ENCODE measurements at regions not wholly inside any gene's neighbourhood (a gene's known extent, or its start where the extent isn't known, plus 50 kb on each side); places are given as distances from the start of the nearest gene placed in this dataset.

- in situ Hi-C loops (cut with HindIII; ENCODE audit: low pct_unique_long_range_greater_than_20kb, low sequenced_read_pairs) = no loop called here
- no peak for TF ChIP-seq JUND (IDR thresholded peaks at IDR 0.05; ENCODE audit: low read depth)
- no peak for DNase-seq (ENCODE audit: low read depth in 1 of 2, low spot score in 1 of 2)
Observed at GRCh38 chr13:59250336-59251189, 913.2 kb downstream of the DIAPH3 start.

- DNase-seq (ENCODE audit: low read depth in 1 of 2, low spot score in 1 of 2) = no peak
- TF ChIP-seq JUND (IDR thresholded peaks at IDR 0.05; ENCODE audit: low read depth) = no peak
- in situ Hi-C loops (cut with HindIII; ENCODE audit: low pct_unique_long_range_greater_than_20kb, low sequenced_read_pairs) = no loop called here
Observed at GRCh38 chr13:59259165-59260000, 904.3 kb downstream of the DIAPH3 start.

- in situ Hi-C loops (cut with HindIII; ENCODE audit: low pct_unique_long_range_greater_than_20kb, low sequenced_read_pairs) = no loop called here
- DNase-seq (ENCODE audit: low read depth in 1 of 2, low spot score in 1 of 2) = peak in 1 of 2 experiments; percentile 44
- TF ChIP-seq JUND (IDR thresholded peaks at IDR 0.05; ENCODE audit: low read depth) = no peak
Observed at GRCh38 chr13:59261928-59262488, 901.7 kb downstream of the DIAPH3 start.

DNA sequence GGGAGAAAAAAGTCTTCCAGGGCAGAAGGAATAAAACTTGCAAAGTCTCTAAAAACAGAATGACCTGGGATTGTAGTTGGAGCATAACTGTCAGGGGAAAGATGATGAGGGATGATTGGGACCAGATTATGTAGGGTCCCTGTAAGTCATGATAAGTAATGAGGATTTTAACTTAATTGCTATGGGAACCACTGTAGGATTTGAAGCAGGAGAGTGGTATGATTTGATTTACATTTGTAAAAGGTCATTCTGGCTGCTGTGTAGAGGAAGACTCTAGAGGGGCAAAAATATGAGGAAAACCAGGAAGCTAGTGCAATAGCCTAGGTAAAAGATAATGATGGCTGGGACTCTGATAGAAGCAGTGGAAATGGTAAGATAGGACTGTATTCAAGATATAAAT is 900.2 kb downstream of the DIAPH3 start:
- TF ChIP-seq JUND (IDR thresholded peaks at IDR 0.05; ENCODE audit: low read depth) = no peak
- no peak for DNase-seq (ENCODE audit: low read depth in 1 of 2, low spot score in 1 of 2)
- in situ Hi-C loops (cut with HindIII; ENCODE audit: low pct_unique_long_range_greater_than_20kb, low sequenced_read_pairs) = no loop called here

DNA sequence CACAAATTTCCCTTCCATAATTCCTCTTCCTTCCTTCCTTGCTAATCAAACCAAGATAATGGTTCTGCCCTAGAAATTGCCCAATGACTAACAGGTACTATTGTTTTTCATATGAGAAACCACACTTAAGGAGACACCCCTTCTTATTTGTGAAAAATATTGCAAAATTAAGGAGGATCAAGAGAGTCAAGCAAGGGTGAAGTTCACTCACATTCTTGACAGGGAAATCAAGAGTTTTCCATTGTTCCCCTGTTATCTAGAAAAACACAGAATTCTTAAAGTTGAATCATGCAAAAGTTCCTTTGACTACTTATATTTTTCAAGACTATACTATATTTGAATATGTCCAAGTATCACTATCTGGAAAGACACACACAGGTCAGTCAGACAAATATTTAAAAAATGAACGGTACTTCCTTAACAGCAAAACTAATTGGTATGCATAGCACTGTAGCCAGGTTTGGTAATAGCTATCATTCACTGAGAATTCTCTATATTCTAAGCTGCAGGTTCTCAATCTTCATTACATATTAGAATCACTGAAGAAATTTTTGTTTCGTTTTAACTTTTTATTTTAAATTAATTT is 897.2 kb downstream of the DIAPH3 start:
- no peak for DNase-seq (ENCODE audit: low read depth in 1 of 2, low spot score in 1 of 2)
- no peak for TF ChIP-seq JUND (IDR thresholded peaks at IDR 0.05; ENCODE audit: low read depth)
- in situ Hi-C loops (cut with HindIII; ENCODE audit: low pct_unique_long_range_greater_than_20kb, low sequenced_read_pairs) = no loop called here

- in situ Hi-C loops (cut with HindIII; ENCODE audit: low pct_unique_long_range_greater_than_20kb, low sequenced_read_pairs) = no loop called here
Observed at GRCh38 chr13:59269476-59269875, 894.3 kb downstream of the DIAPH3 start.

GRCh38 chr13:59270327-59270726 is 893.4 kb downstream of the DIAPH3 start:
- DNase-seq (ENCODE audit: low read depth in 1 of 2, low spot score in 1 of 2) = no peak
- TF ChIP-seq JUND (IDR thresholded peaks at IDR 0.05; ENCODE audit: low read depth) = no peak
- in situ Hi-C loops (cut with HindIII; ENCODE audit: low pct_unique_long_range_greater_than_20kb, low sequenced_read_pairs) = no loop called here

More at GRCh38 chr13:59269476-59269875, 894.3 kb downstream of the DIAPH3 start:
- DNase-seq (ENCODE audit: low read depth in 1 of 2, low spot score in 1 of 2) = no peak
- no peak for TF ChIP-seq JUND (IDR thresholded peaks at IDR 0.05; ENCODE audit: low read depth)

DNA sequence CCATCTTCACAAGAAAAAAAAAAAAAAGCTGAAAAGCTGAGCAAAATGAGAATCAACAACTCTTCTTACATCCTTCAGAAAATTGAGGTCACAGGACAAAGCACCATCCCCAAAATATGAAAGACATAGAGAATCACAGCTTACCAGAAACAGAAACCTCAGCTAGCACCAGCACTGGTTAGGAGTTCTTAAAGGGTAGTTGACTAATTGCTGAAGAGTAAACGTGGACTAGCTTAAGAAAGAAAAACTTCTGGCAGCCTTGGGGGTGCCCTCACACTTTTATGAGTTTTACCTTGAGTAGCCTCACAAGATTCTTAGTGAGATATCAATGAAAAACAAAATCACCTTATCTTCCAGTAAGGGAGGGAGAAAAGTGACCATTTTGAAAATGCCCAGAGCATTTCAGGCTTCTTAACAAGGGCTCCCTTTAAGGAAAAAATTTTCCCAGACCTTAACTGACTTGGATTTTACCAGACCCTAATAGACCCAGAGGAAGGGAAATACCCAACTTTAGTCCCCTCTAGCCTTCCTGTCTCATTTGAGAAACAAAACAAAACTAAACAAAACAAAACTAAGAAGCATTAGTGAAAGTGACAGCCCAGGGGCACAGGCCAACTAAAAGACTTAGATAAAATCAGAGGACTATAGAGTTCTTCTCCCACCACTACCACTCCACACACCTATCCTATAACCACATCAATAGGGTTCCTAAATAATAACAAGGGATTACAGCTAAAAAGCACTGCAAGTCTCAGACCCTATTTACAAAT is 888.6 kb downstream of the DIAPH3 start:
- DNase-seq (ENCODE audit: low read depth in 1 of 2, low spot score in 1 of 2) = no peak
- in situ Hi-C loops (cut with HindIII; ENCODE audit: low pct_unique_long_range_greater_than_20kb, low sequenced_read_pairs) = no loop called here
- TF ChIP-seq JUND (IDR thresholded peaks at IDR 0.05; ENCODE audit: low read depth) = no peak

DNA sequence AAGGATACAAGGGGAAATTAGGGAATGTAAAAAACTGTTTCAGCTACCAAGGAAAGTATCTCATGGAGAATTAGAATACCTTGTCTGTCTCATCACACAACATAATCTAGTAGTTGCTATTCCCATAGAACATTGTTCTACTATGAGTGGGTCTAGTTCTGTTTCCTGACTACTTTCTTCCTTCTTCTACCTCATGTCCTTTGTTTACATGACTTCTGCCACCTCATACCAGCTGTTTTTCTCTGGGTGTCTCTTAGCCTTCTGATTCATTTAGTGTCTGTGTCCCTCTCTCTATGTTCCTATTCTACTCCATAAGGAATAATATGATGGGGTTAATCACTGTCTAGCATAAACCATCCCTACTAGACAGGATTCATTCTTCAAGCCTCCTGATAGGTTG is 887.3 kb downstream of the DIAPH3 start:
- no peak for TF ChIP-seq JUND (IDR thresholded peaks at IDR 0.05; ENCODE audit: low read depth)

GRCh38 chr13:59277106-59277505 is 886.6 kb downstream of the DIAPH3 start:
- in situ Hi-C loops (cut with HindIII; ENCODE audit: low pct_unique_long_range_greater_than_20kb, low sequenced_read_pairs) = no loop called here
- no peak for TF ChIP-seq JUND (IDR thresholded peaks at IDR 0.05; ENCODE audit: low read depth)
- DNase-seq (ENCODE audit: low read depth in 1 of 2, low spot score in 1 of 2) = no peak

More for the DNA sequence above, 887.3 kb downstream of the DIAPH3 start:
- no peak for DNase-seq (ENCODE audit: low read depth in 1 of 2, low spot score in 1 of 2)
- in situ Hi-C loops (cut with HindIII; ENCODE audit: low pct_unique_long_range_greater_than_20kb, low sequenced_read_pairs) = no loop called here

DNA sequence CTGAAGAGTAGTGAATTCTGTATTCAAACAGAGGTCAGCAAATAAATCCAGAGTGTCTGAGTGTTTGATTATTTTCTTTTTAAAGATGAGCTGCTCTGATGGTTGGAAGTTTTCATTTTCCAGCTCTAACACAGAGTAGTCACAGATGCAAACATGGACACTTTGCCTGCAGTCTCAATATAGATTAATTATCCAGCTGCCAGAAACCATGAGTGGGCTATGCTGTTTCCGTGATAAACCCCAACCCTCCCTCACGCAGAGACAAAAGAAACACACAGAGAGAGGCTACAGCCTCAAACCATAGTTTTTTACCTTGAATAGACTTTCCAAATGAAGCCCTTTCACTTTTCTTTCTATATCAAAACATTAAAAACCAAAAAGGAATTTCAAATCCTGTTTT is 884.7 kb downstream of the DIAPH3 start:
- no peak for DNase-seq (ENCODE audit: low read depth in 1 of 2, low spot score in 1 of 2)
- in situ Hi-C loops (cut with HindIII; ENCODE audit: low pct_unique_long_range_greater_than_20kb, low sequenced_read_pairs) = no loop called here
- TF ChIP-seq JUND (IDR thresholded peaks at IDR 0.05; ENCODE audit: low read depth) = no peak

DNA sequence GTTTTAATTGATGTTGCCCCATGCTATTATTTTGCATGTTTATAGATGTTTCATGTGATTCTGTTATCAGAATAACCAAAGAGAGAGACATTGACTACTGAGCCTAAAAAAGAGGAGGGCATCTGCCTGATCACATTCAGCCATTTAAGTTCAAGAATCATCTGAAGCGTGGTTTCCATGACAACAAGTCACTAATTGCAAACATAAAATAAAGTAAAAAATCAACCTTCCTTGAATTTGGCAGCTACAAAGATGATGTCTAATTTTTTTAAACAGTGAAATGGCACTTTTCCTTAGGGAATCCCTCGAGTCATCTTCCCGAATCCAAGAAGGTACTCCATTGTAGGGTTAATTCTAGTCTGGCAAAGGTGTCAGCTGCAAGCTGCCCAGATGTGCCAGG is 884.2 kb downstream of the DIAPH3 start:
- in situ Hi-C loops (cut with HindIII; ENCODE audit: low pct_unique_long_range_greater_than_20kb, low sequenced_read_pairs) = no loop called here
- TF ChIP-seq JUND (IDR thresholded peaks at IDR 0.05; ENCODE audit: low read depth) = no peak
- DNase-seq (ENCODE audit: low read depth in 1 of 2, low spot score in 1 of 2) = no peak

Measured in T47D (cell line).